ENCODE measurements at regions not wholly inside any gene's neighbourhood (a gene's known extent, or its start where the extent isn't known, plus 50 kb on each side); places are given as distances from the start of the nearest gene placed in this dataset.

DNA sequence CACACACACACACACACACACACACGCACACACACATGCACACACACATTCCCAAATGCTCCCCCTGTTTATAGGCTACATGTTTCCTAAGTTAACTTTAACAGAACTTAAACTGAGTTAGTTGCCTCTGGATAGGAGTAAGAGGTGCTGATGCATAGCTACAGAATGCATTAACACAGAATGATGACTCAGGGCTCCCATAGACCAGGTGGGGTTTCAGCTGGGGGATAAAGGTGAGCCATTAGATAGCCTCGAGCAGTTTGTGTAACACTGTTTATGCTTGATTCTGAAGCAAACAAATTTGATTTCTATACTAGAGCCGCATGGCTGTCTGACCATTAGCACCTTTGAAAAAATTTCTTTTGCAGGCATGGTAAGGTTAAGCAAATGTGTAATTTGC lies 741.0 kb downstream of the PLCL1 start:
- POLR2A ChIA-PET, result no interaction called here
- in situ Hi-C loops (cut with MboI), result no loop called here
- TF ChIP-seq, protein P1, sequence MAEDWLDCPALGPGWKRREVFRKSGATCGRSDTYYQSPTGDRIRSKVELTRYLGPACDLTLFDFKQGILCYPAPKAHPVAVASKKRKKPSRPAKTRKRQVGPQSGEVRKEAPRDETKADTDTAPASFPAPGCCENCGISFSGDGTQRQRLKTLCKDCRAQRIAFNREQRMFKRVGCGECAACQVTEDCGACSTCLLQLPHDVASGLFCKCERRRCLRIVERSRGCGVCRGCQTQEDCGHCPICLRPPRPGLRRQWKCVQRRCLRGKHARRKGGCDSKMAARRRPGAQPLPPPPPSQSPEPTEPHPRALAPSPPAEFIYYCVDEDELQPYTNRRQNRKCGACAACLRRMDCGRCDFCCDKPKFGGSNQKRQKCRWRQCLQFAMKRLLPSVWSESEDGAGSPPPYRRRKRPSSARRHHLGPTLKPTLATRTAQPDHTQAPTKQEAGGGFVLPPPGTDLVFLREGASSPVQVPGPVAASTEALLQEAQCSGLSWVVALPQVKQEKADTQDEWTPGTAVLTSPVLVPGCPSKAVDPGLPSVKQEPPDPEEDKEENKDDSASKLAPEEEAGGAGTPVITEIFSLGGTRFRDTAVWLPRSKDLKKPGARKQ (CRISPR knock-in tag; IDR thresholded peaks at IDR 0.05), result no peak
- TF ChIP-seq FOSL1 (tag; conservative IDR thresholded peaks at IDR 0.05) (no peak), SP2 (IDR thresholded peaks at IDR 0.05; ENCODE audit: extremely low read depth, low read depth, low read length, poor library complexity, severe bottlenecking) (no peak), SRSF7 (optimal IDR thresholded peaks at IDR 0.05; ENCODE audit: low read depth, low read length) (no peak), HMGN3 (IDR thresholded peaks at IDR 0.05; ENCODE audit: borderline replicate concordance, extremely low read depth, insufficient read length, low read depth, low read length) (no peak), E2F8 (IDR thresholded peaks at IDR 0.05; ENCODE audit: low read depth, partially characterized antibody) (no peak), ZNF449 (CRISPR knock-in tag; IDR thresholded peaks at IDR 0.05) (no peak), HNRNPL (IDR thresholded peaks at IDR 0.05; ENCODE audit: low read depth, low read length) (no peak), L3MBTL2 (IDR thresholded peaks at IDR 0.05) (no peak), SMAD3 (CRISPR knock-in tag; conservative IDR thresholded peaks at IDR 0.05) (no peak), ZFX (CRISPR knock-in tag; IDR thresholded peaks at IDR 0.05) (no peak), STAT6 (CRISPR knock-in tag; IDR thresholded peaks at IDR 0.05) (no peak), THRA (IDR thresholded peaks at IDR 0.05) (no peak)

More for the DNA sequence above, 741.0 kb downstream of the PLCL1 start:
- Histone ChIP-seq H3K4me2 (ENCODE audit: insufficient read depth, low read length) (no peak overlapping the region), H3K4me1 (replicated peaks in 1 of 2; ENCODE audit: control insufficient read depth in 2 of 2, insufficient read depth in 2 of 2, low read length in 2 of 2) (no peaks in the 10 kb centered on the region), H2AFZ (ENCODE audit: low read depth, low read length) (no peak overlapping the region), H3K27ac (ENCODE audit: extremely low read depth, low read depth, low read length) (no peak overlapping the region), H3K27me3 (ENCODE audit: control insufficient read depth in 2 of 2, insufficient read depth in 2 of 2, low read length in 2 of 2) (no peaks in the 10 kb centered on the region), H3K79me2 (ENCODE audit: control insufficient read depth, insufficient read depth, low read length) (no peaks in the 10 kb centered on the region), H3K4me3 (no peak overlapping the region), H3K9ac (ENCODE audit: insufficient read depth in 1 of 2, low read depth in 2 of 2, low read length in 2 of 2) (no peak overlapping the region), H4K20me1 (replicated peaks; ENCODE audit: control insufficient read depth, insufficient read depth, low read length) (no peaks in the 10 kb centered on the region), H3K9me3 (replicated peaks; ENCODE audit: control insufficient read depth, insufficient read depth, low read depth, low read length) (no peaks in the 10 kb centered on the region), H3K9me1 (ENCODE audit: control insufficient read depth, insufficient read depth, low read length) (no peaks in the 10 kb centered on the region), H3K36me3 (ENCODE audit: control insufficient read depth, insufficient read depth, low read length) (no peaks in the 10 kb centered on the region)
- intact Hi-C loops (cut with micrococcal nuclease), result no loop called here
- BruUV-seq (replicated peaks), result no TSS peak
- ATAC-seq, result no peak
- FAIRE-seq, result no peak
- WGBS (ENCODE audit: insufficient coverage, low coverage, missing lambda C conversion rate), result 4% methylated on average over 3 of the region's 3 CpGs
- DNase-seq (ENCODE audit: extremely low read depth in 1 of 4, low spot score in 3 of 4), result no peak
- CTCF ChIA-PET (ENCODE audit: low intra/inter-chr PET ratio), result no interaction called here
